ENCODE measurements at regions not wholly inside any gene's neighbourhood (a gene's known extent, or its start where the extent isn't known, plus 50 kb on each side); places are given as distances from the start of the nearest gene placed in this dataset.
"Not testable (repeated sequence)": the region's sequence is repeated elsewhere in the genome, so short reads cannot be mapped to it uniquely, and the experiment has no call there.

GRCh38 chr13:58992478-58993042 lies 1171.2 kb downstream of the DIAPH3 start:
- DNase-seq (ENCODE audit: low read depth) = no peak

- no peak for DNase-seq (ENCODE audit: low read depth)
These were observed 1169.7 kb downstream of the DIAPH3 start for GRCh38 chr13:58994077-58994476.

- no peak for DNase-seq (ENCODE audit: low read depth)
These were observed 1169.0 kb downstream of the DIAPH3 start for GRCh38 chr13:58994777-58995176.

- no peak for DNase-seq (ENCODE audit: low read depth)
These were observed 1165.0 kb downstream of the DIAPH3 start for GRCh38 chr13:58998716-58999115.

- no peak for DNase-seq (ENCODE audit: low read depth)
These were observed 1163.9 kb downstream of the DIAPH3 start for GRCh38 chr13:58999851-59000250.

- DNase-seq (ENCODE audit: low read depth) = no peak
These were observed 1163.0 kb downstream of the DIAPH3 start for GRCh38 chr13:59000770-59001169.

- DNase-seq (ENCODE audit: low read depth) = no peak
These were observed 1151.0 kb downstream of the DIAPH3 start for GRCh38 chr13:59012731-59013130.

- no peak for DNase-seq (ENCODE audit: low read depth)
These were observed 1147.5 kb downstream of the DIAPH3 start for GRCh38 chr13:59016250-59016649.

- no peak for DNase-seq (ENCODE audit: low read depth)
These were observed 1139.3 kb downstream of the DIAPH3 start for GRCh38 chr13:59024434-59024833.

- DNase-seq (ENCODE audit: low read depth) = no peak
These were observed 1129.5 kb downstream of the DIAPH3 start for GRCh38 chr13:59034198-59034597.

GRCh38 chr13:59038824-59039223 lies 1124.9 kb downstream of the DIAPH3 start:
- DNase-seq (ENCODE audit: low read depth) = no peak

GRCh38 chr13:59043016-59043415 lies 1120.7 kb downstream of the DIAPH3 start:
- DNase-seq (ENCODE audit: low read depth) = no peak

GRCh38 chr13:59047546-59047945 lies 1116.2 kb downstream of the DIAPH3 start:
- no peak for DNase-seq (ENCODE audit: low read depth)

- no peak for DNase-seq (ENCODE audit: low read depth)
These were observed 1102.1 kb downstream of the DIAPH3 start for GRCh38 chr13:59061621-59062020.

- DNase-seq (ENCODE audit: low read depth) = no peak
These were observed 1099.7 kb downstream of the DIAPH3 start for GRCh38 chr13:59064042-59064441.

- not testable (repeated sequence) for DNase-seq (ENCODE audit: low read depth)
These were observed 1087.3 kb downstream of the DIAPH3 start for GRCh38 chr13:59076386-59076785.

- DNase-seq (ENCODE audit: low read depth) = no peak
These were observed 1077.6 kb downstream of the DIAPH3 start for GRCh38 chr13:59086147-59086546.

GRCh38 chr13:59088716-59089115 lies 1075.0 kb downstream of the DIAPH3 start:
- DNase-seq (ENCODE audit: low read depth) = no peak

- DNase-seq (ENCODE audit: low read depth) = no peak
These were observed 1069.5 kb downstream of the DIAPH3 start for GRCh38 chr13:59094181-59094580.

- DNase-seq (ENCODE audit: low read depth) = no peak
These were observed 1064.3 kb downstream of the DIAPH3 start for GRCh38 chr13:59099182-59099974.

GRCh38 chr13:59103004-59103768 lies 1060.5 kb downstream of the DIAPH3 start:
- DNase-seq (ENCODE audit: low read depth) = no peak

- DNase-seq (ENCODE audit: low read depth) = no peak
These were observed 1052.0 kb downstream of the DIAPH3 start for GRCh38 chr13:59111751-59112171.

- no peak for DNase-seq (ENCODE audit: low read depth)
These were observed 1051.5 kb downstream of the DIAPH3 start for GRCh38 chr13:59112221-59112718.

All from activated T-helper 9 cell treated with anti-CD3 and anti-CD28 coated beads, Interleukin-2, amount 50 U/mL, for 16 hours (primary cell).